ENCODE measurements at regions not wholly inside any gene's neighbourhood (a gene's known extent, or its start where the extent isn't known, plus 50 kb on each side); places are given as distances from the start of the nearest gene placed in this dataset.

GRCh38 chr4:104751468-104751867 is 256.8 kb upstream of the CXXC4 start:
- Histone ChIP-seq H3K9ac (ENCODE audit: low read length) (no peak overlapping the region), H3K4me3 (ENCODE audit: control extremely low read depth in 1 of 5, extremely low read depth in 1 of 5, insufficient read depth in 1 of 5, low read depth in 2 of 5, low read length in 4 of 5) (no peak overlapping the region), H2AFZ (ENCODE audit: insufficient read depth, low read depth, low read length, poor library complexity, severe bottlenecking) (no peak overlapping the region), H3K36me3 (replicated peaks in 1 of 2; ENCODE audit: control extremely low read depth in 1 of 2, control insufficient read depth in 1 of 2, extremely low read depth in 1 of 2, insufficient read depth in 2 of 2, low read length in 1 of 2) (no peaks in the 10 kb centered on the region), H3K79me2 (ENCODE audit: control insufficient read depth, insufficient read depth, low read length) (no peaks in the 10 kb centered on the region), H4K20me1 (ENCODE audit: control insufficient read depth, insufficient read depth, low read length, poor library complexity, severe bottlenecking) (no peaks in the 10 kb centered on the region), H3K4me1 (ENCODE audit: control insufficient read depth in 2 of 2, insufficient read depth in 2 of 2, low read length in 2 of 2) (peaks cover 0 to 10% of the 10 kb centered on the region in 2 donors), H3K27ac (ENCODE audit: low read length in 2 of 2) (no peak overlapping the region), H3K4me2 (replicated peaks; ENCODE audit: low read depth, low read length, poor library complexity, severe bottlenecking) (no peak overlapping the region), H3K9me3 (ENCODE audit: control extremely low read depth in 1 of 3, control insufficient read depth in 2 of 3, insufficient read depth in 1 of 3, low read length in 2 of 3) (no peaks in the 10 kb centered on the region), H3K27me3 (replicated peaks in 1 of 4; ENCODE audit: control extremely low read depth in 1 of 4, control insufficient read depth in 3 of 4, insufficient read depth in 4 of 4, low read length in 3 of 4) (no peaks in the 10 kb centered on the region)
- Mint-ChIP-seq H3K27me3 (no peaks in the 10 kb centered on the region), H3K4me3 (no peak overlapping the region), H3K4me1 (peaks cover 11% of the 10 kb centered on the region), H3K9me3 (ENCODE audit: insufficient read depth) (no peaks in the 10 kb centered on the region), H3K27ac (no peak overlapping the region)
- ChIA-PET CTCF (interaction anchor here (1.0 kb wide), 1 partner anchor 11 kb away, joined by 3 read pairs; no protein-coding TSS in a partner anchor), POLR2A (no interaction called here)
- DNase-seq (no peak), ATAC-seq (ENCODE audit: low read depth) (no peak)
- no peak for TF ChIP-seq EZH2 (IDR thresholded peaks at IDR 0.05; ENCODE audit: borderline replicate concordance, insufficient read depth, low read depth, low read length, poor library complexity, severe bottlenecking)
- no peak for TF ChIP-seq CTCF (IDR thresholded peaks at IDR 0.05)
- 95% methylated on average over 2 of the region's 2 CpGs for WGBS (ENCODE audit: insufficient coverage)
- intact Hi-C loops (cut with micrococcal nuclease), result no loop called here

DNA sequence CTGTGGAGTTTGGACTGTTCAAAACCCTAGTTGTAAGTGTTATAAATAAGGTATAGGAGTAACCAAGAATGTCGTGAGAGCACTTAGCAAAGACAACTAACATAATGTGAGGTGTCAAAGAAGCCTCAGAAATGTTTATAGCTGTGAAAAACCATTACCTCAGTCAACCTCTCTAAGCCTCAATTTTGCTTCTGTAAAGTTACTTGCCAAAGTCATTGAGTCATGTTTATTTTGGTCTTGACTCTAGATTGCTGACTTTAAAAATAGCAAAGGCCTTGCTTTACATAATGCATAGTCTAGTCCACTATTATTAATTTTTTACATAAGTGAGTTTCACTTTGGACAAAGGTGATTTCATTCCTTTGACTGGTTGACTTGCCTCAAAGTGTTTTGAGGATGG is 257.6 kb upstream of the CXXC4 start:
- H3K4me1 Mint-ChIP-seq, result peaks cover 16% of the 10 kb centered on the region
- Histone ChIP-seq H3K9me3 (ENCODE audit: control extremely low read depth in 1 of 3, control insufficient read depth in 2 of 3, insufficient read depth in 1 of 3, low read length in 2 of 3) (no peaks in the 10 kb centered on the region), H3K79me2 (ENCODE audit: control insufficient read depth, insufficient read depth, low read length) (no peaks in the 10 kb centered on the region), H2AFZ (ENCODE audit: insufficient read depth, low read depth, low read length, poor library complexity, severe bottlenecking) (no peak overlapping the region), H3K4me3 (ENCODE audit: control extremely low read depth in 1 of 5, extremely low read depth in 1 of 5, insufficient read depth in 1 of 5, low read depth in 2 of 5, low read length in 4 of 5) (no peak overlapping the region), H3K9ac (ENCODE audit: low read length) (no peak overlapping the region), H3K27me3 (replicated peaks in 1 of 4; ENCODE audit: control extremely low read depth in 1 of 4, control insufficient read depth in 3 of 4, insufficient read depth in 4 of 4, low read length in 3 of 4) (no peaks in the 10 kb centered on the region), H4K20me1 (ENCODE audit: control insufficient read depth, insufficient read depth, low read length, poor library complexity, severe bottlenecking) (no peaks in the 10 kb centered on the region), H3K4me1 (ENCODE audit: control insufficient read depth in 2 of 2, insufficient read depth in 2 of 2, low read length in 2 of 2) (peaks cover 0 to 10% of the 10 kb centered on the region in 2 donors), H3K27ac (ENCODE audit: low read length in 2 of 2) (no peak overlapping the region), H3K4me2 (replicated peaks; ENCODE audit: low read depth, low read length, poor library complexity, severe bottlenecking) (no peak overlapping the region), H3K36me3 (replicated peaks in 1 of 2; ENCODE audit: control extremely low read depth in 1 of 2, control insufficient read depth in 1 of 2, extremely low read depth in 1 of 2, insufficient read depth in 2 of 2, low read length in 1 of 2) (no peaks in the 10 kb centered on the region)
- TF ChIP-seq CTCF (IDR thresholded peaks at IDR 0.05) (no peak), EZH2 (IDR thresholded peaks at IDR 0.05; ENCODE audit: borderline replicate concordance, insufficient read depth, low read depth, low read length, poor library complexity, severe bottlenecking) (no peak)
- whole genome bisulfite sequencing (ENCODE audit: insufficient coverage), result no CpG with 5 or more reads among the region's 1 CpG
- H3K27me3 Mint-ChIP-seq, result no peaks in the 10 kb centered on the region
- POLR2A ChIA-PET, result no interaction called here
- CTCF ChIA-PET, result no interaction called here
- intact Hi-C loops (cut with micrococcal nuclease), result no loop called here
- no peaks in the 10 kb centered on the region for H3K9me3 Mint-ChIP-seq (ENCODE audit: insufficient read depth)
- DNase-seq, result no peak
- ATAC-seq (ENCODE audit: low read depth), result no peak
- no peak overlapping the region for H3K4me3 Mint-ChIP-seq
- no peak overlapping the region for H3K27ac Mint-ChIP-seq
